NCI-H1417 treated with DMSO at 0.1 percent for 48 hours (cell line): ENCODE measurements at regions not wholly inside any gene's neighbourhood (a gene's known extent, or its start where the extent isn't known, plus 50 kb on each side); places are given as distances from the start of the nearest gene placed in this dataset.
"Not testable (repeated sequence)": the region's sequence is repeated elsewhere in the genome, so short reads cannot be mapped to it uniquely, and the experiment has no call there.

Source experiments
- DNase-seq: peaks from one replicate; lab custom pipeline; 2025; lab: John Stamatoyannopoulos, UW

DNA sequence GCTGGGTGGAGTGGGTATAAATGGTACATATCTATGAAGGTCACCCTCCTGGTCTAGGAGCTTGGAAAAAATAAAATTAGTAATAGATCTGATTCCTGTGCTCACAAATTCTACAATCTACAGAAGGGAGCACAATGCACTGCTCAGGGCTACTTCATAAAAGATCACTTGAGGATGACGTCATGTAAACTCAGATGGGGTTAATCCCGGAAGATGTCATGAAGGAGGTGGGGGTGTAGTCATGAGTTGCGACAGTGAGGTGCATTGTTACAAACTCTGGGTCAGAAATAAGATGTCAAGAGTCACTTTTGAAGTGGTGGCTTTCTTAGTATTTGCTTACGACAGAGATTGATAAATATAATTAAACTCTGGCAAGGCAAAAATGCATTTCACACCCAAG is 68.2 kb downstream of the LHX9 start:
- no peak for DNase-seq

GRCh38 chr1:197986817-197987216 is 69.6 kb downstream of the LHX9 start:
- no peak for DNase-seq

- DNase-seq: no peak
Measured at GRCh38 chr1:197987294-197987693, 70.1 kb downstream of the LHX9 start.

DNA sequence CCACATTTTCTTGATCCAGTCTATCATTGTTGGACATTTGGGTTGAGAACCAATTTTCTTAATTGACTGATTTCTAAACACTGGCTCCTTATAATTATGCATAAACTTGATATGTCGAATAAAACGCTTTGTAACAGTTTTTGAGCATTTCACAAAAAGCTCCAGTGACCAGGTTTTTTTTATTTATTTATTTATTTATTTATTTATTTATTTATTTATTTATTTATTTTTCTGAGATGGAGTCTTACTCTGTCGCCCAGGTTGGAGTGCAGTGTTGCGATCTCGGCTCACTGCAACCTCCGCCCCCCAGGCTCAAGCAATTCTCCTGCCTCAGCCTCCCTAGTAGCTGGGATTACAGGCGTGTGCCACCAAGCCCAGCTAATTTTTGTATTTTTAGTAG is 71.4 kb downstream of the LHX9 start:
- not testable (repeated sequence) for DNase-seq

DNA sequence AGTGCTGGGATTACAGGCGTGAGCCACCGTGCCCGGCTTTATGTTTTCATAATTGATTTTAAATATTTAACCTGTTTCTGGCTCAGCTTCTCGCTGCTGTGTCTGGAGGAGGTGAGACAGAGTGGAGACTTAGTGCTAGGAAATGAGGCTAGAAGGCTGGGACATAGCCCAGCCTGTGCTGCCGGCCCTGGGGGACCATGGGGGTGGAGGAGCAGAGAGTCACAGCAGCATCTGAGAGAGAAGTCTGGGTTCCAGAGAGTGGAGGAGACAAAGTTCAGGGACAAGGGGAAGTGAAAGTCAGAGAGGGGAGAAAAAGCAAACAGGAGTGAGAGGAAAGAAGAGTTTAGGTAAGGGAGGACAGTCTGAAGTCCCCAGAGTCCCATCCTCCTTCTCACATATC is 71.9 kb downstream of the LHX9 start:
- DNase-seq: no peak

DNA sequence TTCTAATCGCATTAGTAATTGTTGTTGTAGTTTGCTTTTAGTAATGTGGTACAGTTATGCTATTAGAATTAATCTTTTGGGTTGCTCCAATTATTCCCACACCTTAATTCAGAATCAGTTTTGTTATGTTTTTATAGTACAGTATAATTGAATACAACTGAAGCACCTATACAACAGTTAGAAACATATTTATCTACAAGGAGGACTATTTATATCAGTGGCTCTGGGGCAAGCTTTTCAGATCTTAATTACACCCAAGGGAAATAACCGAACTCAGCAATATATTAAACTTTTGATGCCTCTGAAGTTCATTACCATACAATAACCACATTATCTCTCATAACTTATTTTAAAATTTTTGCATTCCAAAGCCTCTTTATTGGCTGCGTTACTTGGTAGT is 74.4 kb downstream of the LHX9 start:
- no peak for DNase-seq

- no peak for DNase-seq
Measured at GRCh38 chr1:197994907-197995407, 77.8 kb downstream of the LHX9 start.

GRCh38 chr1:197995408-197996258 is 78.5 kb downstream of the LHX9 start:
- no peak for DNase-seq

- DNase-seq: not testable (repeated sequence)
Measured at GRCh38 chr1:197996259-197996512, 79.0 kb downstream of the LHX9 start.

GRCh38 chr1:197998110-197998509 is 80.9 kb downstream of the LHX9 start:
- no peak for DNase-seq

DNA sequence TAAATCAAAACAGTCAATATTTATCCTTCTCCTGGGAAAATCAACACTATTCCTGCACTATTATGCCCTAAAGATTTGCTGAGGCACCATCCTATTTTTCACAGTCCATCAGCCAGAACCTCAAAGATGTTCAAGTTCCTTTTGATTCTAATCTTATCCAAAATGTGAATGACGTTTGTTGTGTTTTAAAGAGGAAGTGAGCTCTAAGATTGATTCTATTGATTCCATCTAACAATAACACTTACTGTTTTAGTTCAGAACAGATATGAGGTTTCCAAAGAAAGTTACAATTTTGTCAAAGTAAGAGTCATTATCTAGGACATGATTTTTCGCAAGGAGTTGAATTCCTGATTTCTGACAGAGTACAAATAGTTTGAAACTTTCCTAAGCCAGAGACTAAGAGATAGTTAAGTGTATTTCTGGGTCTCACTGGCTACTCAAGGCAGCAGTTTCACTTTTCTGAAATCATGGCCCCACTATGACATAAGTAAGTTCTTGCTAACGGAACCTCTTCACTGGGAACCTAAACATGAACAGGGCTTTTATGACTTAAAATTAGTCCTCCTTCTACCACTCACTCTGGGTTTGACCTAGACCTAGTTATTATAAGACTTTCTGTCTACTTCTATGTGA is 84.7 kb downstream of the LHX9 start:
- no peak for DNase-seq

DNA sequence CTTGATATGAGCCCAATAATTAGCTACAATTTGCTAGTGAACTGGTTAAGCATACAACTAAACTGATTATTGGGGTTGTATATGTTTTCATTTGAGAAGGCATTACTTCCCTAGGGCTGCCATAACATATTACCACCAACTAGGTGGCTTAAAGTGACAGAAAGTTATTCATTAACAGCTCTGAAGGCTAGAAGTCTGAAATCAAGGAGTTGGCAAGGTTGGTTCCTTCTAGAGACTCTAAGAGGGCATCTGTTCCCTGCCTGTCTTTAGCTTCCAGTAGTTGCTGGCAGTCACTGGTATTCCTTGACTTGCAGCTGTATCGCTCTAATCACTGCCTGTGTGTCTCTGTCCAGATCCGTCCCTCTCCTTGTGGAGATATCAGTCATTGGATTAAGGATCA is 86.3 kb downstream of the LHX9 start:
- DNase-seq: no peak

DNA sequence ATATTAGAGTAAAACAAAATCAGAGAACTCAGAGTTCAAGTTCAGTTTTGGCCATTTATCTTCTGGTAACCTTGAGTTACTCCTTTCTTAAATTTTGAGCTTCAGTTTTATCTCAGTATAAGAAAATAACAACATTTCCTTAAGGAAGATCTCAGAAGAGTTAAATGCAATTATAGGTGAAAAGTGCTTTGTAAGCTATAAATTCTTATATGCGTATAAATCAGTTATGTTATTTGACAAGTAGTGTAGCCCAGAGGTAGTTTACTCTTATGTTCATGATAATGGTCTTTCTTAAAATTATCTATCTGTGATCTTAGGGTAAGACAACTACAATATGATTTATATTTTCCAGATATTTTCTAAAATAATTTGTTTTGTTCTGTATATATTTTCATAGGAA is 89.8 kb downstream of the LHX9 start:
- no peak for DNase-seq

GRCh38 chr1:198007687-198008607 is 90.8 kb downstream of the LHX9 start:
- DNase-seq: no peak

- DNase-seq: no peak
Measured at GRCh38 chr1:198014355-198014754, 97.2 kb downstream of the LHX9 start.

DNA sequence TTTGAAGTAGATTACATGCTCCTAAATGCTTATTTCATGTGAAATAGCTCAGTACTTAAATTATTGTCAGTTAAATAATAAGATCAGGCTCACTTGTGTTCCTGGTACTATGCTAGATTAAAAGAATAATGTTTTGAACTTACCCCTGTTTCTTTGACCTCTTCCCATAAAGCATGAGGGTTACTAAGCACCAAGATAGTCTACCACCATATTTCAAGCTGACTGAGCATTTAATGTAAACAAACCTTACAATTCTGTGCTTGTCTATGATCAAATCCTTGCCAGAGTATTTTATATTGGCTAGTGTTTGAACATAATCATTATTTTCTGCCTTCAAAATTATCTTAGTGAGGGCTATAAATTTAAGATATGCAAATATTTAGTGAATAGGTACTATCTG is 98.1 kb downstream of the LHX9 start:
- no peak for DNase-seq

DNA sequence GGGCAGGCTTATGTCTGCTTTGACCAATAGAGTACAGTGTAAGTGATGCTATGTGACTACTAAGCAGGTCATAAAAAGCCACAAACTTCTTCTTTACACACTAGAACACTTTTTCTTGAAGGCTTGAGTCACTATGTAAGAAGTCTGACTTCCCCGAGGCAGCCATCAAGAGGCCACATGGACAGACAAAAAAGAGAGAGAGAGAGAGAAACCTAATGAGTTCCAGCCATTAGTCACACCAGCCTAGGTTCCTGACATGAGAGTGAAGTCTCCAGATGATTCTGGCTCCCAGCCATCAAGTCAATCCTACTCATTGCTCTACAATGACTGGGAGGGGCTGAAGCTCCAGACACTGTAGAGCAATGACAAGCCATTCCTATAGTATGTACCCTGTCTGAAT is 101.4 kb downstream of the LHX9 start:
- DNase-seq: no peak

- DNase-seq: no peak
Measured at GRCh38 chr1:198019126-198019525, 102.0 kb downstream of the LHX9 start.

DNA sequence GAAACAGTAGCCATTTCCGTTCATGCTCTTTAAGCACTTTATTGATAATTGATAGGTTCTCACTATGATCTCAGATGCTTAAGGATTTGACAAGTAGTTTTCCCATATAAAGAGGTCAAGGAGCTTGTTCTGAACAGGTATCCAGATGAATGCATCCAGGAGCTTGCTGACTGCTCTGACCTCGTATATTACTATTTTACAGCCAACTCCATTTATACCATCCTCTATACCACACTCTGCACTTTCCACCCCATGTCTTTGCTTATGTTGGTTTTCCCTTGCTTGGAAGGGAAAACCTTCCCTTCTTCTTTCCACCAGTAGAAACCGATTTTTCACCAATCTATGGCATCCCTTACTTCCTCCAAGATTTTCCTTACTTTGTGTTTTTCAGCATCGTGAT is 107.2 kb downstream of the LHX9 start:
- DNase-seq: no peak

- no peak for DNase-seq
Measured at GRCh38 chr1:198024782-198025181, 107.6 kb downstream of the LHX9 start.

DNA sequence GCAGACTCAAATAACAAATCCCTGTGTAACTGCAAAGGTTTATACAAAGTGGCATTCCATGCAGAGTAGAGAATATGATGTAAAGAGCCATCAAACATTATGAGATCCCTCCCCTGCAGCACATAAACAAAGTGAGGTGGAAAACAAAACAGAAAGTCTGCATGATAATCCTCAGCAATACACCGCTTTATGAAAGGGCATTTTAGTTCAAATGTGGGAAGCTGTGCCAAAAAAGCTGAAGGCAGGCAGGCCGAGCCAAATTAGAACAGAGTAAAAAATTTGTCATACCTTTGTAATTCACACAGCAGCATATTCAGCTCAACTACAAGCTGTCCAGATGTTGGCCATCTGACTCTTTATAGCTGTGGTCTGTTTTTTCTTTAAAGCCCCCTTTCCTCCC is 113.5 kb downstream of the LHX9 start:
- no peak for DNase-seq

DNA sequence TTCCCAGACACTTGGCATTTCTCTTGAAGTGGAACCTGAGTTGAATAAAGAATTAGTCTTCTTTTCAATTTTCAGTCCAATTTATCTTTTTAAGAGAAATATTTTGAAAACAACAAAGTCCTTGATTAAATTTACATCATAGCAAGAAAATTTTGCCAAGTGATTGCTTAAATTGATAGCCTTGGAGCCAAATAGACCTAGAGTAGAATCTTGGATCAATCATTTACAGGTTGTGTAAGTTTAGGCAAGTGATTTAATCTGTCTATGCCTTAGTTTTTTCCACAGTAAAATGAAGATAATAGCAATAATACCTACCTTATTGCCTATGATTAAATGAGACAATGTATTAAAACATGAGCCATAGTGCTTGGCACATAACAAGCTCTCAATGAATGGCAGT is 113.9 kb downstream of the LHX9 start:
- no peak for DNase-seq

DNA sequence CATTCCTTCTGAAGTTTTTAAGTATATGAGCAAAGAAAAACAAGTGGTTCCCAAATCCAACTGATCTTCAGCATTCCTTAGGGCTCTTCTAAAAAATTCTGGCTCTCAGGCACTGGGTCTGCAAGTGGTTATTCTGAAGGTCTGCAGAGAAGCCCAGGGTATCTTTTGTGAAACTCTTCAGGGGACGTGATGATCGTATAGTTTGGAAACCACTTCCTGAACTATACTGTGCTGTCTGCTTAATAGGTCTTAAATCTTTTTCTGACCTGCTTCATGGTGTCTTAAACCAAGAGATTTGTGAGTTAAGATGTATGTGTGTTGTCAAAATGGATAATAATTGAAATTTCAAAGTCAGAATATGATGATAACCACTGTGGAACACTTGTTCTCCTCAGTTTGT is 115.5 kb downstream of the LHX9 start:
- DNase-seq: no peak
